ENCODE measurements at regions not wholly inside any gene's neighbourhood (a gene's known extent, or its start where the extent isn't known, plus 50 kb on each side); places are given as distances from the start of the nearest gene placed in this dataset.

DNA sequence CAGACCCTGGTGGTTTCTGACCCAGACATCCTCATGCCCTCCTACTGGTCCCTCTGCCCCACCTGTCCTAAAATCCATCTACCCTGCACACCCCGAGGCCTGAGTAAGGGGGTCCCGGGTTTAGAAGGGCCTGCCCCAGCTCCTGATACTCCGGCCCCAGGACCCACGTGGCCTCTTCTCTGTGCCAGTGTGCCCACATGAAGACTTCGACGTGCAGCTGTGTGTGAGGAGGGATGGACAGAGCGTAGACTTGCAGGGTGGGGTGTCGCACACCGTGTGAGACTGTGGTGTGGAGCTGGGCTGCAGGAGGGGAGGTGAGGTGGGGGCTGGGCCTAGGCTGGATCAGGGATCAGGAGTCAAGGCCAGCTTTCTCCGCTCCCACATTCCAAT is 461.1 kb downstream of the PTPRU start:
- DNase-seq = no peak
- CTCF ChIA-PET = interaction anchor here (0.5 to 1.5 kb wide), 2 partner anchors 9 to 1226 kb away, joined by 3 to 5 read pairs; no protein-coding TSS in a partner anchor
- Mint-ChIP-seq H3K27me3 (peaks cover 2% of the 10 kb centered on the region), H3K27ac (no peak overlapping the region), H3K9me3 (no peaks in the 10 kb centered on the region), H3K4me3 (no peak overlapping the region), H3K4me1 (no peaks in the 10 kb centered on the region), H3K36me3 (ENCODE audit: low read depth) (no peaks in the 10 kb centered on the region)
- POLR2A ChIA-PET = no interaction called here

DNA sequence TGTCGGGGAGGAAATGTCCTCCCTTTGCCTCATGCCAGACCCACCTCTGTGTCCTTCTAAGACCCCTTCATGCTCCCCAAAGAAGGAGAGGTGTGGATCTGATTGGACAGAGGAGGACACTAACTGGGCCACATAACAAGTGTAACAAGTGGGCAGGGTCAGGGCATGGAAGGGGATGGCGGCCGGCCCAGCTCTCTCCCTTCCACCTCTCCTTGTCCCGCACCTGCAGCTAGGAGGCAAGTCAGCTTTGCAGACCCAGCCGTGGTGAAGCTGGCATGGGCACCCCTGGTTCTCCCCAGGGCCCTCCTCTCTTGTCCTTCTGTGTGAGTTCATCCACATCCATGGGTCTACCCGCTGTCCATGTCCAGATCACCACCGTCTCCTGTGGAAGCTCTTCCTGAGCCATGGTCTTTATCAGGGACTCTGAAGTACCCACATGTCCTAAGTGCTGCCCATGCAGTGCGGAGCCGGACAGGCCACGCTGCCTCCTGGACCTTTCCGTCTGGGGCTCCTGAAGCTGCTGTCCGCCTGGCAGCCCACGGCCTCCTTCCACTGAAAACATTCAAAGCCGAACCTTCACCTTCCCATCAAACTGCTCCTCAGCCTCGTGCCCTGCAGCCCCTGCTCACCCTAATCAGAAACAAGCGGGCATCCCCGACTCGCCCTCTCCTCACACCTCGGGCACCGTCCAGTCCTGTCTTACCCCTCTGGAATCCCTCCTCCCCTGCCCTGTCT is 460.5 kb downstream of the PTPRU start:
- H3K4me1 Mint-ChIP-seq = no peaks in the 10 kb centered on the region
- H3K27me3 Mint-ChIP-seq = peaks cover 4% of the 10 kb centered on the region
- no peaks in the 10 kb centered on the region for H3K9me3 Mint-ChIP-seq
- POLR2A ChIA-PET = no interaction called here
- no peaks in the 10 kb centered on the region for H3K36me3 Mint-ChIP-seq (ENCODE audit: low read depth)
- DNase-seq = no peak
- H3K4me3 Mint-ChIP-seq = no peak overlapping the region
- H3K27ac Mint-ChIP-seq = no peak overlapping the region
- CTCF ChIA-PET = interaction anchor here (0.5 to 1.5 kb wide), 2 partner anchors 8 to 1226 kb away, joined by 3 to 5 read pairs; no protein-coding TSS in a partner anchor

DNA sequence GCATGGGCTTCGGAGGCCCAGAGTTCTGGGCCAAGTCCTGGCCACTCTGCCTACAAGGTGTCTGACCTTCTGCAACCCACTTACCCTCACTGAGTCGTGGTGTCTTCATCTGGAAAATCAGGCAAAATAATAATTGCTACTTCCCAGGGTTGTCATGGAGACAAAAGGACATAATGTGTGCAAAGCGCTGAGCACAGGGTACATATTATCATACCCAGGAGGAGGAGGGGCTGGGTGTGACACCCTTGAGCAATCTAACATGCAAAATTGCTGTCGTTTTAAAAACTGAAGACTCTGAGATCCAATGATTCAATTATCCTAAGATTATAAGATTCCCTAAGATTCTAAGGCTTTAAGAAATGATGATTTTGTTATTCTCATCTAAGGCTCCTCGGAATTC is 459.5 kb downstream of the PTPRU start:
- Mint-ChIP-seq H3K4me3 (no peak overlapping the region), H3K4me1 (no peaks in the 10 kb centered on the region), H3K36me3 (ENCODE audit: low read depth) (no peaks in the 10 kb centered on the region), H3K27me3 (peaks cover 9% of the 10 kb centered on the region), H3K27ac (no peak overlapping the region), H3K9me3 (no peaks in the 10 kb centered on the region)
- ChIA-PET CTCF (no interaction called here), POLR2A (no interaction called here)
- no peak for DNase-seq

DNA sequence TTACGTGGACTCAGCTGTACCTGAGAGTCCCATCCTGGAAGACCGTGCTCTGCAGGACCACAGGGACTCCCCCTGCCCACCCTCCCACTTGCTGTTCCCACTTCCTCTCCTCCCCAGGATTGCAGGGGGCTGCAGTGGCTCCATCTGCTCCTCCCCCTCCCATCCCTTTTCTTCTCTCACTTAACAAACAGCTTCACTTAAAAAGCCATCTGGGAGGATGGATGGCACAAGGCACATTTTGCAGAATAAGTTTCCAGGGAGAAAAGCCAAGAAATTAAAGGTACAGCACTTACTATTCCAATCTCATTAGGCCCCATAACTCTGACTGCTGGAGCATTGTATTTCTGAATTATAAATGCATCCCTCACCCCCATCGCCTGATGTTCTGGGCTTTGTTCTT is 458.7 kb downstream of the PTPRU start:
- H3K9me3 Mint-ChIP-seq = no peaks in the 10 kb centered on the region
- no peaks in the 10 kb centered on the region for H3K36me3 Mint-ChIP-seq (ENCODE audit: low read depth)
- ChIA-PET POLR2A (no interaction called here), CTCF (interaction anchor here (0.8 to 1.7 kb wide), 3 partner anchors 8 to 154 kb away, joined by 3 to 6 read pairs (median 3); no protein-coding TSS in a partner anchor)
- peaks cover 12% of the 10 kb centered on the region for H3K27me3 Mint-ChIP-seq
- no peak overlapping the region for H3K27ac Mint-ChIP-seq
- no peaks in the 10 kb centered on the region for H3K4me1 Mint-ChIP-seq
- H3K4me3 Mint-ChIP-seq = no peak overlapping the region
- no peak for DNase-seq

DNA sequence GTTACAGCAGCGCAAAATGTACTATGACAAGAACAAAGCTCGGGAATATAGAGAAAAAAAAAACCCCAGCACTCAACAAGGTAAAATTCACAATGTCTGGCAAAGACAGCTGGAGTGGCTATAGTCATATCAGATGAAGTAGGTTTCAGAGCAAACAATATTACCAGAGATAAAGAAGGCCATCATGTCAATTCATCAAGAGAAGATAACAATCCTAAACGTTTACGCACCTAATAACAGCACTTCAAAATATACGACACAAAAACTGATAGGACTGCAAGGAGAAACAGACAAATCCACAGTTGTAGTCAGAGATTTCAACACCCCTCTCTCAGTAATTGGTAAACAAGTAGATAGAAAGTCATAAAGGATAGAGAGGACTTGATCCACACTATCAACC is 455.2 kb downstream of the PTPRU start:
- CTCF ChIA-PET = interaction anchor here (0.9 kb wide), 1 partner anchor 58 kb away, joined by 3 read pairs; no protein-coding TSS in a partner anchor

DNA sequence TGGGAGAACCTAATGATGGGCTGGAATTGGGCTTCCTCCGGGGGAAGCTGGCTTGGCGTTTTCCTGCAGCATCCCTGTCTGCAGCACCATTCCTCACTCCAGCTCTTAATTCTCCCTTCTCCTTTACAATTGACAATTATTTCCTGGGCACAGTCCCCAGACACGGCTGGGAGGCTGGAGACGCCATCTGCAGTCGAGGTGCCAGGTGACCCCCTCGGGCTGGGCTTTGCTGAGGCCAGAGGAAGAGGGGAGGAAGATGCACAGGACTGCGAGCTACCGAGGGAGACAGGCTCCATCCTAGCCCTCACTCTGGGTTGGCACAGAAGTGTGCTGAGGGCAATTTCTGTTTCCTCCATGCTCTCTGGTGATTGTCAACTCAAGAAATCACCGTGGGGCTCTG is 453.8 kb downstream of the PTPRU start:
- no peaks in the 10 kb centered on the region for H3K9me3 Mint-ChIP-seq
- CTCF ChIA-PET = interaction anchor here (1.1 to 2.6 kb wide), 3 partner anchors 11 to 16 kb away, joined by 3 to 9 read pairs (median 3); no protein-coding TSS in a partner anchor
- H3K4me1 Mint-ChIP-seq = peaks cover 15% of the 10 kb centered on the region
- H3K27me3 Mint-ChIP-seq = peaks cover 12% of the 10 kb centered on the region
- no peak for DNase-seq
- H3K27ac Mint-ChIP-seq = no peak overlapping the region
- no peaks in the 10 kb centered on the region for H3K36me3 Mint-ChIP-seq (ENCODE audit: low read depth)
- no peak overlapping the region for H3K4me3 Mint-ChIP-seq
- POLR2A ChIA-PET = no interaction called here

More for the DNA sequence above, 455.2 kb downstream of the PTPRU start:
- Mint-ChIP-seq H3K9me3 (no peaks in the 10 kb centered on the region), H3K4me3 (no peak overlapping the region), H3K27ac (no peak overlapping the region), H3K27me3 (peaks cover 12% of the 10 kb centered on the region), H3K4me1 (peaks cover 15% of the 10 kb centered on the region), H3K36me3 (ENCODE audit: low read depth) (no peaks in the 10 kb centered on the region)
- POLR2A ChIA-PET = no interaction called here
- DNase-seq = no peak

DNA sequence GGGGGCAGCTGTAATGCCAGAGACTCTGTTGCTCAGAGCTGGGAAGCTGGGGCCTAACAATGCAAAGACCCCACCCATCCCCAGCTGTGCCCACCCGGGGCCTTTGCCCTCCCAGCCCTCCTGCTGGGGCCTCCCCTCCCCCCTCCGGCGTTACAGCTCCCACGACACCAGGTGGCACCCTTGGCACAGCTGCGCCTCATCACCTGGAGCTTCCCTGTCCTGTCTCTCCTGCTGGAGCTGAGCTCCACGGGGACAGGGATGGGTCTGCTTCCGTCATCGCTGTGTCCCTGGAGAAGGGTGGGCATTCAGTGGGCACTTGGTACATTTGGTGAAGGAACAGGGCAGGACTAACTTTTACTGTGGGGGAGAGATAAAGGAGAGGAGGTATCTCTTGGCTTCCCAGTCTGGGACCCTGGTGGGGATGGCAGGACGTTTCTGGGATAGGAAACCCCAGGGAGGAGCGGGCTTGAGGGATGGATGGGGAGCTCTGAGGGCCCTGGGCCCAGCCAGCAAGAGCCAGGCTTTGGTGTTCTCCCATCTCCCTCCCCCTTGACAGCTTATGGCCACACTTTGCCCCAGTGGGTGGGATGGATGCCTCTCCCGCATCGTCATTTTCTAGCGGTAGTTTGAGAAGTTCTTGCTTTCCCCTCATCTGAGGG is 453.2 kb downstream of the PTPRU start:
- Mint-ChIP-seq H3K27me3 (peaks cover 12% of the 10 kb centered on the region), H3K9me3 (no peaks in the 10 kb centered on the region), H3K4me3 (no peak overlapping the region), H3K4me1 (peaks cover 15% of the 10 kb centered on the region), H3K27ac (no peak overlapping the region), H3K36me3 (ENCODE audit: low read depth) (no peaks in the 10 kb centered on the region)
- DNase-seq = no peak
- CTCF ChIA-PET = interaction anchor here (0.9 to 2.6 kb wide), 5 partner anchors 8 to 18 kb away, joined by 3 to 9 read pairs (median 4); no protein-coding TSS in a partner anchor
- POLR2A ChIA-PET = no interaction called here

DNA sequence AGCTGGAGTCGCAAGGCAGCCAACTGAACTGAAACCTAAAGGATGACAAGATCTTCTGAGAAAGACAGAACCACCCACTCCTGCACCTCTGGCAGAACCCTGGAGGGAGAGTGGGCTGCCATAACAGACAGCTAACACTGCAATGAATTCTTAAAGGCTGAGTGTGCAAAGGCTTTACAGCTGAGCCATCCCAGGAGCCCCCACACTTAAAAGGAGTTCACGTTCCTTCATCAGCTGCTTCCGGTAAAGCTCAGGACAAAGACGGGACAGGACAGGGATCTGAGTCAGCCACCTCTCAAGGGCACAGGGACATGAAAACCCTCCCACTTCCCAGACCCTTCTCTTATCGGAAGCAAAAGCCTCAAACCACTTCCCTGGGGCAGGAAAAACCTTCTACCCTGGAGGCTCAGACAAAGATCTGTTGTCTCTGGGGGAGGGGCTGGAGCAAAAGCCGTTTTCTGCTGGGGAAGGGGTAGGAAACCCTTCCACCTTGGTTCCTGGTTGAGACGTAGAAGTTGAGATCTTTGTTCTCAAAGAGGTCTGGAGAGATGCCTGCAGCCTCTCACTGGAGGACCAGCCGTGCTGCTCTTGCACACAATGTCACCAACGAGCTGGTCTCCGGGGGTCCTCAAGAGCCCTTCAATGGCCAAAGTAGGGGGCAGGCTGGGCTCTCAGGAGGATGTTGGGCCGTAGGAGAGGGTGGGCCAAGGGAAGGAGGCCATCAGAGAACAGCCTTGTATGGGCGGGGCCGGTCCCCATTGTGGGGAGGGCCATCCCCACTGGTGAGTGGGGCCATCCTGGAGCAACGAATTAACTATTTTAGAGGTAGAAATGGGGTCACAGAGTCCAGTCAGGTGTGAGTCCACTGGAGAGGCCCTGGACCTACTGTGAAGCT is 452.4 kb downstream of the PTPRU start:
- H3K4me3 Mint-ChIP-seq = no peak overlapping the region
- no peak overlapping the region for H3K27ac Mint-ChIP-seq

DNA sequence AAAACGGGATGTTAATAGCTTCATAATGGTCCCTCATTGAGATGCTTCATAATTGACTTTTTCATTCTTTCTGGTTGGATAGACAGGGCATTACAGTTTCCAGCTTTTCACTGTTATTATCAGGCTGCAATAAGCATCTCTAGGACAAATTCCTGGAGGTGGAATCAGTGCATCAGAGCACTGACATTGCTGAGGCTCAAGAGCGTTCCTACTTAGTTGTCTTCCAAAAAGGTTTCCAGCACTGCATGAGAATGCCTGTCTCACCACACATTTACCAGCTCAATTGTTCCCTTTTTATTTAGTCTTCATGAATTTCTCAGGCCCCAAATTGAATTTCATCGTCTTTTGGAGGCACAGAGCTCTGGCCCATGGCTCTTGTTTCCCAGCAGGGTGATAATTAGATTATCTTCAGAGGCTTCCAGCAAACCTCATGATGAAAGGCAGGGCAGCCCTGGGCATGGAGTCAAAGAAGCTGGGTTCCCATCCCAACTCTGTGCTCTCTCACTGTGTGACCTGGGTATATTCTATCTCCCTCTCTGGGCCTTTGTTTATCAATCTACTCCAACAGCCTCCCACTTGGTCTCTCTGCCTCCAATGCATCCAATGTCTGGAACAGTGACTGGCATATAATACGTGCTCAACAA is 451.4 kb downstream of the PTPRU start:
- Mint-ChIP-seq H3K4me1 (peaks cover 15% of the 10 kb centered on the region), H3K4me3 (no peak overlapping the region), H3K27ac (no peak overlapping the region), H3K9me3 (no peaks in the 10 kb centered on the region), H3K36me3 (ENCODE audit: low read depth) (no peaks in the 10 kb centered on the region), H3K27me3 (peaks cover 10% of the 10 kb centered on the region)
- POLR2A ChIA-PET = no interaction called here
- DNase-seq = no peak
- CTCF ChIA-PET = interaction anchor here (0.7 to 2.6 kb wide), 4 partner anchors 10 to 89 kb away, joined by 3 to 9 read pairs (median 4); no protein-coding TSS in a partner anchor

More for the DNA sequence above, 452.4 kb downstream of the PTPRU start:
- DNase-seq = no peak
- H3K9me3 Mint-ChIP-seq = no peaks in the 10 kb centered on the region
- H3K4me1 Mint-ChIP-seq = peaks cover 15% of the 10 kb centered on the region
- POLR2A ChIA-PET = no interaction called here
- CTCF ChIA-PET = interaction anchor here (0.9 to 2.6 kb wide), 6 partner anchors 9 to 36 kb away, joined by 3 to 9 read pairs (median 4); no protein-coding TSS in a partner anchor
- peaks cover 12% of the 10 kb centered on the region for H3K27me3 Mint-ChIP-seq
- no peaks in the 10 kb centered on the region for H3K36me3 Mint-ChIP-seq (ENCODE audit: low read depth)

DNA sequence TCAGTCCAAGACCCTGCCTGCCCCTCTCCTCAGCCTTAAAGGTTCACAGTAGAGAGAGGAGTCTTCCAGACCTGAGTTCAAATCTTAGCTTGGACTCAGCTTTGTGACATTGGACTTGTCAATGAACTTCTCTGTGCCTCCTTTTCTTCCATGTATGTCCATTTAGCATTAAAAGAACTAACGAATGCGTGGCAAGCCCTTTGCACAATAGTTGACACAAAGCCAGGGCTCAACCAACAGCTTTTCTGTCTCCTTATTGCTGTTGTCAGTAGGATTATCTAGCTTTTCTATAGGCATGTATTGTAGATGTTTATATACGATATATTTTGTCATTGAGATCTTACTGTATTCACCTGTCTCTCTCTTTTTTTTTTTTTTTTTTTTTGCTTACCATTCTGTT is 450.8 kb downstream of the PTPRU start:
- Mint-ChIP-seq H3K9me3 (no peaks in the 10 kb centered on the region), H3K36me3 (ENCODE audit: low read depth) (no peaks in the 10 kb centered on the region), H3K27me3 (peaks cover 8% of the 10 kb centered on the region), H3K27ac (no peak overlapping the region), H3K4me1 (peaks cover 15% of the 10 kb centered on the region), H3K4me3 (no peak overlapping the region)
- ChIA-PET CTCF (interaction anchor here (0.7 kb wide), 1 partner anchor 88 kb away, joined by 4 read pairs; no protein-coding TSS in a partner anchor), POLR2A (no interaction called here)
- DNase-seq = no peak

DNA sequence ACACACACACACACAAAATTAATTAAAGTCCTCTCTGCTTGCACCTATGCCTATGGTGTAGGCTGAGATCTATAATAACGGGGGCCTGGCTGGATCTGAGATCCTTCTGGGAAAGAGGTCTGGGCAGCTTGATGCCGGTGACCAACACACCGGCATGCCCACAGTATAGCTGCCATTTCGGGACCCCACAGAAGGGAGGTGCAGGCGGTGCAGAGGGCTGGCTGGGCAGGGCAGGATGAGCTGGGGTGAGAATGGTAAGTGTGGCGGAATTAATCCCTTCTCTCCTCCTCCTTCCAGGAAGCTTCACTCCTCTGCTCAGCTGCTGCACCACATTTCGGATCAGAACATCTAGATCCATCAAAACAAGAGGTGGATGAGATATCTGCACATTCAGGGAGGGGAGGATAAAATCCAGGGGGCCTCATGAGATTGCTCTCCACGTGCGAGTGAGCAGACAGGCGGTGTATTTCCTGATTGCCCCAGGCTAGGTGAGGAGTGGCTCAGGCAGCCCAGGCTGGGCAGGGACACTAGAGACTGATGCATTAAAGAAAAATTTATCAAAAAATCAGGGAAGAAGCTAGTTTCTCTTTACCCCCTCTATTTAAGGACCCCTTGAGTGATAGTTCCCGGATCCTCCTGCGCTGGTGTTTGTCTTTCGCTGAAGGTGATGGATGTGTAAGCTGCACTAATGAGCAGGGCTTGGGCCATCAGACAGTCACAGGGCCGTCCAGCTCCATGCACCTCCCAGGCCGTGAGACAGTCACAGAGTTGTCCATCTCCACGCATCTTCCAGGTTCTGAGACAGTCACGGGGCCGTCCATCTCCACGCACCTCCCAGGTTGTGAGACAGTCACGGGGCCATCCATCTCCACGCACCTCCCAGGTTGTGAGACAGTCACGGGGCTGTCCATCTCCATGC is 449.9 kb downstream of the PTPRU start:
- ChIA-PET POLR2A (no interaction called here), CTCF (interaction anchor here (2.2 kb wide), 1 partner anchor 17 kb away, joined by 6 read pairs; no protein-coding TSS in a partner anchor)
- Mint-ChIP-seq H3K27me3 (peaks cover 3% of the 10 kb centered on the region), H3K9me3 (no peaks in the 10 kb centered on the region), H3K4me3 (no peak overlapping the region), H3K4me1 (peaks cover 15% of the 10 kb centered on the region), H3K36me3 (ENCODE audit: low read depth) (no peaks in the 10 kb centered on the region), H3K27ac (no peak overlapping the region)
- DNase-seq = no peak
